Psoas muscle (tissue), 7 donors: ENCODE measurements at regions not wholly inside any gene's neighbourhood (a gene's known extent, or its start where the extent isn't known, plus 50 kb on each side); places are given as distances from the start of the nearest gene placed in this dataset.

Experiments
- ATAC-seq, 4 donors: fragments of 200-7000 bp; cut with Tn5 transposase; one replicate each; pipeline ENCODE4 v1.9.1; 2020; ENCODE audit warnings: moderate library complexity in 3 of 4, mild to moderate bottlenecking in 2 of 4
- DNase-seq, 2 donors: peaks; one replicate each; pipeline ENCODE4 v3.0.0-alpha.2; 2020
- H3K27ac ChIP-seq: fragments of 200-600 bp; one replicate; pipeline ENCODE4 v1.8.0; 2022
- H3K27me3 ChIP-seq, 3 donors: fragments of 200-600 bp in 1 of 3; one replicate each; pipeline versions ENCODE4 v1.6.1 to v1.8.0; 2013 to 2022; ENCODE audit warnings: low read length in 2 of 3, mild to moderate bottlenecking in 2 of 3, moderate library complexity in 1 of 3; ENCODE audit not compliant: insufficient read depth in 3 of 3
- H3K36me3 ChIP-seq, 2 donors: fragments of 200-600 bp in 1 of 2; one replicate each; pipeline versions ENCODE4 v1.6.1 to v1.8.0; 2013 to 2022; ENCODE audit warnings: low read depth in 1 of 2, mild to moderate bottlenecking in 1 of 2, moderate library complexity in 1 of 2; ENCODE audit not compliant: insufficient read depth in 1 of 2
- H3K4me1 ChIP-seq: fragments of 200-600 bp; one replicate; pipeline ENCODE4 v1.8.0; 2022
- H3K4me3 ChIP-seq: fragments of 200-600 bp; one replicate; pipeline ENCODE4 v1.8.0; 2022; ENCODE audit warnings: mild to moderate bottlenecking
- H3K9me3 ChIP-seq: fragments of 200-600 bp; one replicate; pipeline ENCODE4 v1.8.0; 2022
- WGBS, 3 donors: extraction: QIAGEN DNeasy Blood & Tissue Kit; methylation state at CpG; one replicate each; pipeline versions ENCODE4 v1.1.6 to v1.1.7; 2013; 5-methylcytosine and 5-hydroxymethylcytosine counted together
- intact Hi-C, 2 donors: fragments of 100-400 bp; cut with DNase I; formaldehyde crosslinking; loops; one replicate each; pipeline versions ENCODE4 v1.11.0 to v1.14.2; 2022
- TF ChIP-seq, protein P1 (sequence below): fragments of 200-600 bp; IDR thresholded peaks from one replicate; pipeline ENCODE4 v1.8.0; 2022; ENCODE audit warnings: antibody characterized with exemption
- donor health status: healthy with polysubstance abuse.
- donor health status: DM: no; HTN: no; CAD: no; lungs with moderate emphysema.
- donor health status: Bipolar disorder and iron deficiency.
- donor health status: healthy.
- donor health status: DM: yes; HTN: yes; CAD: no.
- donor health status: DM: no; HTN: no; CAD: no.
- donor health status: DM: yes; HTN: yes; CAD: no.

DNA sequence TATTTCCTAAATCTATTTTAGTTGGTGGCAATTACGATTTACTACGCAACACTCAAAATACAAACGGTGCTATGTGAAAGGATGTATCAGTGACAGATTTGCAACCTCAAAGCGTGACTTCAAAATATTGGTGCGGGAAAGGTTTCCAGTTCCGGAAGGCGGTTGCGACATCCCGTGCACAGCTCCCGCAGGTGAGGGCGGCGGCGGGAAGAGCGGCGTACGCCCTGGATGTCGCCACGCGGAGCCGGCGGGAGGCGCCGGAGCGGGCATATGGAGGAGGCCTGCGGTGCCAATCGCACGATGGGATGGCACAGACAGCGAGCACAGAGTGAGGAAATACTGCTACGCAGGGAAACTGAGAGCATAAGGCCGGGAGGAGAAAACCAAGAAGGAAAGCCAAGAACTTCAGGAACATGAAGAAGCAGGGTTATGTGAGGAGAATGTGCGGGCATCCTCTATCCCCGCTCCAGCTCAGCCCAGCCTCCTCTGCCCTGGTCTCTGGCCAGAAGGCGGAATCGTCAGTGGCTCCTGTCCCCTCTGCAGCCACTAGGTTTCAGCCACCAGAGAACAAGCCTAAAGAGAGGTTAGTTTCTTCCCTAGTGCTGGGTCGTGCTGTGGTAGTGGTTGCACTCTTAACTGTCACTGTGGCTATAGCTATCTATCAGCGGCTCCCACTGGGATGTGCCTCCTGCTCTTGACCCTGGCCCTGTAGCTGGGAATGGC lies 378.1 kb upstream of the TLE4 start:
- WGBS, 3 donors = 94 to 96% (median 95%) methylated on average over 36 of the region's 36 CpGs
- Histone ChIP-seq H3K4me1 (peaks cover 3% of the 10 kb centered on the region), H3K27ac (no peak overlapping the region), H3K4me3 (no peak overlapping the region), H3K27me3 (no peaks in the 10 kb centered on the region), H3K9me3 (no peaks in the 10 kb centered on the region), H3K36me3 (no peaks in the 10 kb centered on the region)
- intact Hi-C loops = no loop called here
- DNase-seq = no peak
- no peak for ATAC-seq
- TF ChIP-seq, protein P1, sequence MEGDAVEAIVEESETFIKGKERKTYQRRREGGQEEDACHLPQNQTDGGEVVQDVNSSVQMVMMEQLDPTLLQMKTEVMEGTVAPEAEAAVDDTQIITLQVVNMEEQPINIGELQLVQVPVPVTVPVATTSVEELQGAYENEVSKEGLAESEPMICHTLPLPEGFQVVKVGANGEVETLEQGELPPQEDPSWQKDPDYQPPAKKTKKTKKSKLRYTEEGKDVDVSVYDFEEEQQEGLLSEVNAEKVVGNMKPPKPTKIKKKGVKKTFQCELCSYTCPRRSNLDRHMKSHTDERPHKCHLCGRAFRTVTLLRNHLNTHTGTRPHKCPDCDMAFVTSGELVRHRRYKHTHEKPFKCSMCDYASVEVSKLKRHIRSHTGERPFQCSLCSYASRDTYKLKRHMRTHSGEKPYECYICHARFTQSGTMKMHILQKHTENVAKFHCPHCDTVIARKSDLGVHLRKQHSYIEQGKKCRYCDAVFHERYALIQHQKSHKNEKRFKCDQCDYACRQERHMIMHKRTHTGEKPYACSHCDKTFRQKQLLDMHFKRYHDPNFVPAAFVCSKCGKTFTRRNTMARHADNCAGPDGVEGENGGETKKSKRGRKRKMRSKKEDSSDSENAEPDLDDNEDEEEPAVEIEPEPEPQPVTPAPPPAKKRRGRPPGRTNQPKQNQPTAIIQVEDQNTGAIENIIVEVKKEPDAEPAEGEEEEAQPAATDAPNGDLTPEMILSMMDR = no peak

DNA sequence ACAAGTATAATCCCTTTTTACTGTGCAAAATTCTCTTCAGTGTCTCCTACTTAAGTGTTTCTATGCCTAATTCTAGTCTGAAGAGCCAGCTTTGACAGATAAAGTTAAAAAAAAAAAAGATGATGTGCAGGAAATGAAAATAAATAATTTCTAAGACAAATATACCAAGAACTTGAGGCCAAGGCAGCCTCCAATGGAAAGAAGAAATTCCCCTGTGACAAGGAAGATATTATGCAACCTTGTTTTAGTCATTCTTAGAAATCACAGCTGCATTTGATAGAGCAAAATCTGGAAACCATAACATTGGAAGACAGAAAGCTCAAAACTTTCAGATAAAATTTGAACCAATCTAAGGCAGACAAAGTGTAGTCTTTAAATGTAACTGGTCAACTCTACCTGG lies 375.9 kb upstream of the TLE4 start:
- DNase-seq = no peak
- intact Hi-C loops = no loop called here
- Histone ChIP-seq H3K9me3 (no peaks in the 10 kb centered on the region), H3K4me3 (no peak overlapping the region), H3K36me3 (no peaks in the 10 kb centered on the region), H3K27ac (no peak overlapping the region), H3K4me1 (no peaks in the 10 kb centered on the region), H3K27me3 (no peaks in the 10 kb centered on the region)
- TF ChIP-seq, protein P1 = no peak
- no peak for ATAC-seq

DNA sequence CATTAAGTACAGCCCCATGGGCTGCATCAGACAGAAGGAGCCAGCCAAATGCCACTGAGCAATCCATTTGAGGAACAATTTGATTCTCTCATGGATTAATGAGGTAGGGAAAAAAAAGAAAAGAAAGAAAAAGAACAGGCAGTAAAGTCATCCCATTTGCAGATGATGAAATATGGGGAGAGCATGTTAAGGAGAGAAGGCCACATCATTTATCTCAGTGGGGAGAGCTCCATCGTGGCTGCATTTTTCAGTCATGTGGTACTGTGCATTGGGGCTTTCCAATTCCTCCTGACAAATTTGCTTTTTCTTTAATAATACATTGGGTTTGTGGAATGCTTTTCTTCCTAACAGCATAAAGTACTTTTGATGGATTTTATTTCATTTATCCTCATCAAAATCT lies 375.2 kb upstream of the TLE4 start:
- intact Hi-C loops = no loop called here
- H3K4me3 ChIP-seq = no peak overlapping the region
- DNase-seq = no peak
- no peak for ATAC-seq
- no peaks in the 10 kb centered on the region for H3K9me3 ChIP-seq
- H3K4me1 ChIP-seq = no peaks in the 10 kb centered on the region
- no peak overlapping the region for H3K27ac ChIP-seq
- H3K27me3 ChIP-seq = no peaks in the 10 kb centered on the region
- no peaks in the 10 kb centered on the region for H3K36me3 ChIP-seq
- TF ChIP-seq, protein P1 = no peak
- WGBS, 3 donors = 36 to 57% (median 46%) methylated on average over 1 of the region's 1 CpG

DNA sequence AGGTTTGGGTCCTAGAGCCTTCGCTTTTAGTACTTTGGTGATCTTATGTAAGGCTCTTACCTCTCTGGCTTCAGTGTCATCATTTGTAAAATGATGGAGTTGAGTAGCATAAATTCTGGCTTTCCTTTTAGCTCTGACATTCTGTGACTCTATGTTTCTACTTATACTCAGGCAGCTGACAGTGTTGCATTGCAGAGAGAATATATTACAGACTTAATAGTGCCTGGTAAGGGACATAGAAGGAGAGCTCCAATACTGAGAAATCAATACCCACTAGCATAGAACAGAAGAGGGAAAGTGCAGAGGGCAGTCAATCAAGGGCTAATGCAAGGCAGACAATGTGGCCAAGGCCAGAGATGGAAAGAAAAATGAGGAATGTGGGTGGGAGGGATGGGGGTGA lies 371.4 kb upstream of the TLE4 start:
- Histone ChIP-seq H3K4me1 (no peaks in the 10 kb centered on the region), H3K27ac (no peak overlapping the region), H3K4me3 (no peak overlapping the region), H3K9me3 (no peaks in the 10 kb centered on the region), H3K36me3 (no peaks in the 10 kb centered on the region), H3K27me3 (no peaks in the 10 kb centered on the region)
- TF ChIP-seq, protein P1 = no peak
- no peak for ATAC-seq
- 51 to 97% (median 61%) methylated on average over 1 of the region's 1 CpG for WGBS, 3 donors
- DNase-seq = no peak
- intact Hi-C loops = no loop called here

DNA sequence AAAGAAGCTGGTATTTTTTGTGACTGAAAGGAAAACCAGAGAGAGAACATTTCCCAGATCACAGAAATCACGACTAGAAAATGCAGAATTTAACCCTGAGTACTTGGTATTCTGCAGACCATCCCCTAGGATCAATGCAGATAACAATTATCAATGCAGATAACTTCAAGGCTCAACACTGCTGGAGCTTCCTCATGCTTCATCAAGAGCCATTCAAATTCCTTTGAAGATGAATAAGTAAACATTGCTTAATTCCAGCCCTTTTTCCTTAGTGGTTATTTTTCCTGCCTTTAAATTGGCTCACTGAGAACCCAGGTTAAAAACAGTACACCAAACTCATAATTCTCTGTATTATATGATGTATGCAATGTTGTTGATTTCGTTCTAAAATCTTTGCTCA lies 370.1 kb upstream of the TLE4 start:
- ATAC-seq = no peak
- Histone ChIP-seq H3K9me3 (no peaks in the 10 kb centered on the region), H3K4me1 (no peaks in the 10 kb centered on the region), H3K36me3 (no peaks in the 10 kb centered on the region), H3K27ac (no peak overlapping the region), H3K4me3 (no peak overlapping the region), H3K27me3 (no peaks in the 10 kb centered on the region)
- intact Hi-C loops = no loop called here
- no peak for DNase-seq
- TF ChIP-seq, protein P1 = no peak
- WGBS, 3 donors = 59 to 60% (median 60%) methylated on average over 2 of the region's 2 CpGs
